H9 (cell line): ENCODE measurements at regions not wholly inside any gene's neighbourhood (a gene's known extent, or its start where the extent isn't known, plus 50 kb on each side); places are given as distances from the start of the nearest gene placed in this dataset.

ENCODE experiments used
- DNase-seq: peaks from one replicate; pipeline ENCODE4 v3.0.0-alpha.2; 2017
- H2AFZ ChIP-seq: one replicate; pipeline ENCODE4 v1.6.1; 2013; ENCODE audit warnings: mild to moderate bottlenecking, low read length, control low read depth, moderate library complexity
- H2AK5ac ChIP-seq: 2 replicates; pipeline ENCODE4 v1.6.1; 2013; ENCODE audit warnings: low read length, control low read depth, mixed read lengths; ENCODE audit not compliant: insufficient read length
- H2BK120ac ChIP-seq: one replicate; pipeline ENCODE4 v1.6.1; 2013; ENCODE audit warnings: low read depth, mild to moderate bottlenecking, low read length, control low read depth, inconsistent platforms; ENCODE audit not compliant: poor library complexity, severe bottlenecking
- H2BK12ac ChIP-seq: 2 replicates; pipeline ENCODE4 v1.6.1; 2013; ENCODE audit warnings: low read length, control low read depth, mixed read lengths, low read depth; ENCODE audit not compliant: insufficient read length
- H2BK15ac ChIP-seq: 2 replicates; pipeline ENCODE4 v1.6.1; 2013; ENCODE audit warnings: low read depth, low read length, control low read depth
- H2BK20ac ChIP-seq: one replicate; pipeline ENCODE4 v1.6.1; 2013; ENCODE audit warnings: low read depth, mild to moderate bottlenecking, low read length, control low read depth, inconsistent platforms; ENCODE audit not compliant: poor library complexity, severe bottlenecking
- H2BK5ac ChIP-seq: 2 replicates; pipeline ENCODE4 v1.6.1; 2013; ENCODE audit warnings: low read length, control low read depth, mixed read lengths; ENCODE audit not compliant: insufficient read length
- H3K14ac ChIP-seq: 2 replicates; pipeline ENCODE4 v1.6.1; 2013; ENCODE audit warnings: low read length, control low read depth; ENCODE audit not compliant: insufficient read depth
- H3K18ac ChIP-seq: 2 replicates; pipeline ENCODE4 v1.6.1; 2013; ENCODE audit warnings: low read depth, mild to moderate bottlenecking, mixed read lengths, low read length, control low read depth; ENCODE audit not compliant: insufficient read length
- H3K23ac ChIP-seq: 2 replicates; pipeline ENCODE4 v1.6.1; 2013; ENCODE audit warnings: low read length, control low read depth, mixed read lengths, low read depth; ENCODE audit not compliant: insufficient read length
- H3K23me2 ChIP-seq: 2 replicates; pipeline ENCODE4 v1.6.1; 2013; ENCODE audit warnings: low read depth, mild to moderate bottlenecking, mixed read lengths, low read length, control low read depth; ENCODE audit not compliant: insufficient read length, poor library complexity, severe bottlenecking
- H3K27ac ChIP-seq: 2 replicates; pipeline ENCODE4 v1.5.1; 2013; ENCODE audit warnings: low read length, control low read depth, mixed read lengths, low read depth; ENCODE audit not compliant: insufficient read length
- H3K27me3 ChIP-seq: 2 replicates; pipeline ENCODE4 v1.6.1; 2013; ENCODE audit warnings: low read length, control low read depth, inconsistent platforms; ENCODE audit not compliant: insufficient read depth
- H3K4ac ChIP-seq: 2 replicates; pipeline ENCODE4 v1.6.1; 2013; ENCODE audit warnings: low read depth, mild to moderate bottlenecking, control low read depth, inconsistent platforms, low read length, moderate library complexity
- H3K4me1 ChIP-seq: 2 replicates; pipeline ENCODE4 v1.6.1; 2013; ENCODE audit warnings: low read length, control low read depth, inconsistent platforms; ENCODE audit not compliant: insufficient read depth
- H3K4me2 ChIP-seq: 2 replicates; pipeline ENCODE4 v1.6.1; 2013; ENCODE audit warnings: low read length, control low read depth, mixed read lengths; ENCODE audit not compliant: insufficient read length, insufficient read depth
- H3K56ac ChIP-seq: 2 replicates; pipeline ENCODE4 v1.6.1; 2013; ENCODE audit warnings: low read depth, mild to moderate bottlenecking, mixed read lengths, low read length, control low read depth; ENCODE audit not compliant: insufficient read length
- H3K79me1 ChIP-seq: 2 replicates; pipeline ENCODE4 v1.6.1; 2013; ENCODE audit warnings: low read depth, mild to moderate bottlenecking, moderate library complexity, low read length, control low read depth, inconsistent platforms; ENCODE audit not compliant: insufficient read depth, poor library complexity, severe bottlenecking
- H3K79me2 ChIP-seq: 2 replicates; pipeline ENCODE4 v1.6.1; 2013; ENCODE audit warnings: low read length, control low read depth, inconsistent platforms; ENCODE audit not compliant: insufficient read depth
- H3K9ac ChIP-seq: 2 replicates; pipeline ENCODE4 v1.6.1; 2013; ENCODE audit warnings: low read length, control low read depth, mixed read lengths; ENCODE audit not compliant: insufficient read length; ENCODE audit errors: extremely low read depth
- H3K9me3 ChIP-seq: one replicate; pipeline ENCODE4 v1.6.1; 2013; ENCODE audit warnings: low read depth, low read length, inconsistent platforms; ENCODE audit not compliant: control insufficient read depth
- H3T11ph ChIP-seq: one replicate; pipeline ENCODE4 v1.6.1; 2013; ENCODE audit warnings: mild to moderate bottlenecking, low read length, control low read depth, inconsistent platforms
- H4K20me1 ChIP-seq: one replicate; pipeline ENCODE4 v1.6.1; 2013; ENCODE audit not compliant: control insufficient read depth, insufficient read length, insufficient read depth
- H4K5ac ChIP-seq: 2 replicates; pipeline ENCODE4 v1.6.1; 2013; ENCODE audit warnings: low read depth, mild to moderate bottlenecking, mixed read lengths, low read length, control low read depth; ENCODE audit not compliant: insufficient read length
- H4K8ac ChIP-seq: replicated peaks from 2 replicates; pipeline ENCODE4 v1.6.1; 2013; ENCODE audit warnings: low read length, control low read depth, mixed read lengths, low read depth; ENCODE audit not compliant: insufficient read length
- H4K91ac ChIP-seq: 2 replicates; pipeline ENCODE4 v1.6.1; 2013; ENCODE audit warnings: low read depth, mild to moderate bottlenecking, moderate library complexity, mixed read lengths, low read length, control low read depth; ENCODE audit not compliant: insufficient read length
- H3K27ac Mint-ChIP-seq, 3 experiments: 2 replicates in 2 of 3; 3 replicates in 1 of 3; pipeline ENCODE4 v1.8.0; 2020 to 2021; ENCODE audit warnings: mixed read lengths in 3 of 3, mild to moderate bottlenecking in 1 of 3, moderate library complexity in 1 of 3
- H3K27me3 Mint-ChIP-seq: 2 replicates; pipeline ENCODE4 v1.8.0; 2021; ENCODE audit warnings: low read depth, mild to moderate bottlenecking, moderate library complexity, mixed read lengths
- H3K36me3 Mint-ChIP-seq, 3 experiments: 2 replicates in 2 of 3; 3 replicates in 1 of 3; pipeline ENCODE4 v1.8.0; 2020 to 2021; ENCODE audit warnings: low read depth in 3 of 3, mixed read lengths in 3 of 3; ENCODE audit not compliant: insufficient read depth in 1 of 3
- H3K4me1 Mint-ChIP-seq, 2 experiments: 2 replicates each; pipeline ENCODE4 v1.8.0; 2020; ENCODE audit warnings: mixed read lengths in 2 of 2
- H3K4me3 Mint-ChIP-seq, 2 experiments: 2 replicates in 1 of 2; 3 replicates in 1 of 2; pipeline ENCODE4 v1.8.0; 2020 to 2021; ENCODE audit warnings: mild to moderate bottlenecking in 2 of 2, mixed read lengths in 2 of 2, moderate library complexity in 1 of 2
- H3K9me3 Mint-ChIP-seq, 2 experiments: 2 replicates in 1 of 2; 3 replicates in 1 of 2; pipeline ENCODE4 v1.8.0; 2020; ENCODE audit warnings: mild to moderate bottlenecking in 2 of 2, mixed read lengths in 2 of 2, moderate library complexity in 1 of 2
- WGBS: extraction: QIAGEN DNeasy Blood & Tissue Kit; methylation state at CpG from one replicate; pipeline ENCODE4 v1.1.7; 2013; ENCODE audit warnings: missing lambda C conversion rate, low lambda C conversion rate, mixed read lengths; ENCODE audit not compliant: insufficient read length; ENCODE audit errors: extremely low coverage; 5-methylcytosine and 5-hydroxymethylcytosine counted together
- TF ChIP-seq, protein P1 (sequence below): fragments of 200-600 bp; sonication (generic); conservative IDR thresholded peaks from 3 replicates; pipeline ENCODE4 v1.8.0; 2021; ENCODE audit warnings: antibody characterized with exemption, mild to moderate bottlenecking

DNA sequence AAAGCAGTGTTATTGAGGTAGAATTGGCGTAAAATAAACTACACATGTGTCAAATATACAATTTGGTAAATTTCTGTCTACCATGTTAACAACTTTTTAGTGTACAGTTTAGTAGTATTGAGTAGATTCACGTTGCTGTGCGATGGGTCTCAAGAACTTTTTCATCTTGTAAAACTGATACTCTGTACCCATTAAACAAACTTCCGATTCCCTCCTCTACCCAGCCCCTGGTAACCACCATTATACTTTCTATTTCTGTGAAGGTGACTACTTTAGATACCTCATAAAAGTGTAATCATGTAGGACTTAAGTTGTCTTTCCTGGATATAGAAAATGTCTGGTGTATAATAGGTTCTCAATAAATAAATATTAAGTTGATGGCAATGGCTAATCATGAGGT lies 408.5 kb upstream of the POT1 start:
- H3K4me1 Mint-ChIP-seq = peaks cover 20 to 22% of the 10 kb centered on the region in 2 experiments
- no peak overlapping the region for H3K56ac ChIP-seq
- no peaks in the 10 kb centered on the region for H3K79me1 ChIP-seq
- no peak overlapping the region for H3K14ac ChIP-seq
- no peak overlapping the region for H3K9ac ChIP-seq
- TF ChIP-seq, protein P1, sequence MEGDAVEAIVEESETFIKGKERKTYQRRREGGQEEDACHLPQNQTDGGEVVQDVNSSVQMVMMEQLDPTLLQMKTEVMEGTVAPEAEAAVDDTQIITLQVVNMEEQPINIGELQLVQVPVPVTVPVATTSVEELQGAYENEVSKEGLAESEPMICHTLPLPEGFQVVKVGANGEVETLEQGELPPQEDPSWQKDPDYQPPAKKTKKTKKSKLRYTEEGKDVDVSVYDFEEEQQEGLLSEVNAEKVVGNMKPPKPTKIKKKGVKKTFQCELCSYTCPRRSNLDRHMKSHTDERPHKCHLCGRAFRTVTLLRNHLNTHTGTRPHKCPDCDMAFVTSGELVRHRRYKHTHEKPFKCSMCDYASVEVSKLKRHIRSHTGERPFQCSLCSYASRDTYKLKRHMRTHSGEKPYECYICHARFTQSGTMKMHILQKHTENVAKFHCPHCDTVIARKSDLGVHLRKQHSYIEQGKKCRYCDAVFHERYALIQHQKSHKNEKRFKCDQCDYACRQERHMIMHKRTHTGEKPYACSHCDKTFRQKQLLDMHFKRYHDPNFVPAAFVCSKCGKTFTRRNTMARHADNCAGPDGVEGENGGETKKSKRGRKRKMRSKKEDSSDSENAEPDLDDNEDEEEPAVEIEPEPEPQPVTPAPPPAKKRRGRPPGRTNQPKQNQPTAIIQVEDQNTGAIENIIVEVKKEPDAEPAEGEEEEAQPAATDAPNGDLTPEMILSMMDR = no peak
- no peak overlapping the region for H2BK5ac ChIP-seq
- H2BK20ac ChIP-seq = no peak overlapping the region
- no peak overlapping the region for H4K91ac ChIP-seq
- no peaks in the 10 kb centered on the region for H3K23me2 ChIP-seq
- no peak overlapping the region for H2AFZ ChIP-seq
- DNase-seq = no peak
- H3K36me3 Mint-ChIP-seq = peaks cover 0 to 3% (median 2%) of the 10 kb centered on the region in 3 experiments; a peak in 2 of 7 replicates
- no peaks in the 10 kb centered on the region for H3K27me3 Mint-ChIP-seq
- H2AK5ac ChIP-seq = no peak overlapping the region
- H3K4me3 Mint-ChIP-seq = no peak overlapping the region
- no peaks in the 10 kb centered on the region; the same call in 1 of the 2 replicates for H3K4me1 ChIP-seq
- no peak overlapping the region for H3K27ac ChIP-seq
- no CpG with 5 or more reads among the region's 4 CpGs for WGBS
- no peak overlapping the region for H3K4ac ChIP-seq
- no peaks in the 10 kb centered on the region for H3K79me2 ChIP-seq
- no peaks in the 10 kb centered on the region for H3K27me3 ChIP-seq
- no peak overlapping the region for H3K18ac ChIP-seq
- no peak overlapping the region for H4K5ac ChIP-seq
- H3T11ph ChIP-seq = no peak overlapping the region
- no peak overlapping the region for H2BK15ac ChIP-seq
- H4K8ac ChIP-seq = no peak overlapping the region
- no peak overlapping the region for H2BK120ac ChIP-seq
- H3K27ac Mint-ChIP-seq = no peak overlapping the region; a peak in 1 of 7 replicates
- H2BK12ac ChIP-seq = no peak overlapping the region
- H4K20me1 ChIP-seq = no peaks in the 10 kb centered on the region
- H3K4me2 ChIP-seq = no peak overlapping the region
- peaks cover 0 to 3% of the 10 kb centered on the region in 2 experiments; a peak in 3 of 5 replicates for H3K9me3 Mint-ChIP-seq
- H3K23ac ChIP-seq = no peak overlapping the region
- no peaks in the 10 kb centered on the region for H3K9me3 ChIP-seq
